ENCODE measurements at regions not wholly inside any gene's neighbourhood (a gene's known extent, or its start where the extent isn't known, plus 50 kb on each side); places are given as distances from the start of the nearest gene placed in this dataset.

- Histone ChIP-seq H3K27ac (ENCODE audit: low read depth, low read length) (no peak overlapping the region), H3K79me2 (ENCODE audit: control insufficient read depth, low read length) (no peaks in the 10 kb centered on the region), H3F3A (ENCODE audit: control insufficient read depth, insufficient read depth) (no peaks in the 10 kb centered on the region), H3K4me2 (ENCODE audit: low read length) (no peak overlapping the region), H3K9me2 (replicated peaks; ENCODE audit: control insufficient read depth, low read length) (no peaks in the 10 kb centered on the region), H3K27me3 (ENCODE audit: control insufficient read depth, low read length) (no peaks in the 10 kb centered on the region), H3K9me3 (ENCODE audit: control insufficient read depth, insufficient read depth, low read length) (no peaks in the 10 kb centered on the region), H3K36me3 (ENCODE audit: control insufficient read depth, low read length) (no peaks in the 10 kb centered on the region), H4K20me1 (ENCODE audit: control insufficient read depth, insufficient read depth, low read depth, low read length) (no peaks in the 10 kb centered on the region), H3K4me3 (ENCODE audit: low read length) (no peak overlapping the region), H3K4me1 (ENCODE audit: control insufficient read depth, low read length) (no peaks in the 10 kb centered on the region)
- TF ChIP-seq CTCF (IDR thresholded peaks at IDR 0.05; ENCODE audit: low read depth, low read length, poor library complexity, severe bottlenecking) (no peak), EZH2phosphoT487 (IDR thresholded peaks at IDR 0.05; ENCODE audit: borderline replicate concordance, low read length) (no peak)
Measured at GRCh38 chr6:2430612-2431011, 185.2 kb upstream of the GMDS start.

GRCh38 chr6:2429460-2429859 lies 184.1 kb upstream of the GMDS start:
- no peak overlapping the region for H3K4me3 ChIP-seq (ENCODE audit: low read length)
- H3K36me3 ChIP-seq (ENCODE audit: control insufficient read depth, low read length) = no peaks in the 10 kb centered on the region
- H3K27me3 ChIP-seq (ENCODE audit: control insufficient read depth, low read length) = no peaks in the 10 kb centered on the region
- no peak for TF ChIP-seq EZH2phosphoT487 (IDR thresholded peaks at IDR 0.05; ENCODE audit: borderline replicate concordance, low read length)
- TF ChIP-seq CTCF (IDR thresholded peaks at IDR 0.05; ENCODE audit: low read depth, low read length, poor library complexity, severe bottlenecking) = no peak
- H3K4me2 ChIP-seq (ENCODE audit: low read length) = no peak overlapping the region
- no peaks in the 10 kb centered on the region for H3K9me2 ChIP-seq (replicated peaks; ENCODE audit: control insufficient read depth, low read length)
- H3K27ac ChIP-seq (ENCODE audit: low read depth, low read length) = no peak overlapping the region
- no peaks in the 10 kb centered on the region for H3K4me1 ChIP-seq (ENCODE audit: control insufficient read depth, low read length)
- no peaks in the 10 kb centered on the region for H3F3A ChIP-seq (ENCODE audit: control insufficient read depth, insufficient read depth)
- no peaks in the 10 kb centered on the region for H4K20me1 ChIP-seq (ENCODE audit: control insufficient read depth, insufficient read depth, low read depth, low read length)
- H3K9me3 ChIP-seq (ENCODE audit: control insufficient read depth, insufficient read depth, low read length) = no peaks in the 10 kb centered on the region
- H3K79me2 ChIP-seq (ENCODE audit: control insufficient read depth, low read length) = no peaks in the 10 kb centered on the region

- Histone ChIP-seq H3K4me2 (ENCODE audit: low read length) (no peak overlapping the region), H3K27me3 (ENCODE audit: control insufficient read depth, low read length) (no peaks in the 10 kb centered on the region), H3F3A (ENCODE audit: control insufficient read depth, insufficient read depth) (no peaks in the 10 kb centered on the region), H4K20me1 (ENCODE audit: control insufficient read depth, insufficient read depth, low read depth, low read length) (no peaks in the 10 kb centered on the region), H3K4me1 (ENCODE audit: control insufficient read depth, low read length) (no peaks in the 10 kb centered on the region), H3K79me2 (ENCODE audit: control insufficient read depth, low read length) (no peaks in the 10 kb centered on the region), H3K4me3 (ENCODE audit: low read length) (no peak overlapping the region), H3K9me3 (ENCODE audit: control insufficient read depth, insufficient read depth, low read length) (no peaks in the 10 kb centered on the region), H3K36me3 (ENCODE audit: control insufficient read depth, low read length) (no peaks in the 10 kb centered on the region), H3K9me2 (replicated peaks; ENCODE audit: control insufficient read depth, low read length) (no peaks in the 10 kb centered on the region), H3K27ac (ENCODE audit: low read depth, low read length) (no peak overlapping the region)
- no peak for TF ChIP-seq CTCF (IDR thresholded peaks at IDR 0.05; ENCODE audit: low read depth, low read length, poor library complexity, severe bottlenecking)
- no peak for TF ChIP-seq EZH2phosphoT487 (IDR thresholded peaks at IDR 0.05; ENCODE audit: borderline replicate concordance, low read length)
Measured at GRCh38 chr6:2429032-2429431, 183.6 kb upstream of the GMDS start.

Measured in DOHH2 (cell line).